HG03045 (cell line): ENCODE measurements at regions not wholly inside any gene's neighbourhood (a gene's known extent, or its start where the extent isn't known, plus 50 kb on each side); places are given as distances from the start of the nearest gene placed in this dataset.
"Not testable (repeated sequence)": the region's sequence is repeated elsewhere in the genome, so short reads cannot be mapped to it uniquely, and the experiment has no call there.

Source experiments
- ATAC-seq: cut with Tn5 transposase; IDR thresholded peaks from one replicate; pipeline ENCODE4 v1.9.1; 2021; ENCODE audit warnings: mild to moderate bottlenecking, moderate library complexity; ENCODE audit not compliant: unreplicated experiment

DNA sequence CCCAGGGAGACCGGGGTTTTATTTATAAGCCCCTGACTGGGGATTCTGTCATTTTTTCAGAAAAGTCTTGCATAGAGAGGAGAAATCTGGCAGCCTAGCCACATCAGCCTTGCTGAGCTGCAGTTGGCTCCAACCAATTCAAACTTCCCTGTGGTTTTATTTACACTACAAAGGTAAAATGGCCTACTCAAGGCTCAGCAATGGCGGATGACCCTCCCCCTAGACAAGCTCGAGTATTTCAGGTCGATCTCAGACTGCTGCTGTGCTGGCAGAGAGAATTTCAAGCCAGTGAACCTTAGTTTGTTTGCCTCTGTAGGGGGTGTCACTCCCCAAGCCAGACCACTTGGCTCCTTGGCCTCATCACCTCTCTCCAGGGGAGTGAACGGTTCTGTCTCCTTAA, 52.9 kb downstream of the CDY2A start:
- ATAC-seq = not testable (repeated sequence)

GRCh38 chrY:18085910-18086309, 60.3 kb downstream of the CDY2A start:
- not testable (repeated sequence) for ATAC-seq

DNA sequence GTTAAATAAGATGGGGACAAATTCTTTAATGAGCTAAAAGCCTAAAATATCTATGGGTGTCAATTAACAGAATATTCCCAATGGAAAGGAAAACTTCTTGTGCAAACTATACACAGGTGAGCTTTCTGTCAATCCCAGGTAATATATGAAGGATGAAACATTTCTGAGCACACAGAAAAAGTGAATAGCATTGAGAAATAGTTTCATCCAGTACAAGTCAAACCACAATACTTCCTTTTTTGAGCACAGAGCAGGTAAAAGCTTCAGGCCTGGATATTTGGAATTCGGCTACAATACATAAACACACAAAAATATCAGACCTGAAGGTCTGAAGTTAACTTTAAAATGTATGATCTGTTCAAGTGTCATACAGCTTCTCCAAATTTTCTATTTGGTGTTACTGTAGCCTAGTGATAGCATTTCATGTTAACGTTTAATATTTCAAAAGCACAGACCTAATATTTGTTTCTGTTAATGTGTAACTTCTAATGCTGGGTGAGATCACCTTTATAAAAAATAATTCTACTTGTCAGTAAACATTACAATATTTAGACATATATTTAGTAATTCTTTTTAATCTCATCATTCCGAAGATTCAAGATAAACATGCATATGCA, 60.9 kb downstream of the CDY2A start:
- ATAC-seq = not testable (repeated sequence)

- not testable (repeated sequence) for ATAC-seq
Measured at GRCh38 chrY:18087943-18088655, 62.5 kb downstream of the CDY2A start.

DNA sequence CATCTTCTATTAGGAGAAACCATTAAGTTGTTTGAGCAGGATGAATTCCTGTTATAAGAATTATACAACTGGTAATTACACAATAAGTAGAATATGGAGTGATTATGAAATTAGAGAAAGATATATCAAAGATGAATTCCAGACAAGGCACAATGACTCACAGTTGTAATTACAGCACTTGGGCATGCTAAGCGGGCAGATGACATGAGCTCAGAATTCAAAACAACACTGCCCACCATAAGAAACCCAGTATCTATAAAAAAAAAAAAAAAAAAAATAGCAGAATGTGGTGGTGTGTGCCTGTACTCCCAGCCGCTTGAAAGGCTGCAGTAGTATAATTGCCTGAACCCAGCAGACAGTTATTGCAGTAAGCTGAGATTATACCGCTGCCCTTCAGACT, 67.4 kb downstream of the CDY2A start:
- not testable (repeated sequence) for ATAC-seq

GRCh38 chrY:18105691-18106090, 80.1 kb downstream of the CDY2A start:
- ATAC-seq = not testable (repeated sequence)

GRCh38 chrY:18118388-18118787, 92.8 kb downstream of the CDY2A start:
- ATAC-seq = not testable (repeated sequence)

DNA sequence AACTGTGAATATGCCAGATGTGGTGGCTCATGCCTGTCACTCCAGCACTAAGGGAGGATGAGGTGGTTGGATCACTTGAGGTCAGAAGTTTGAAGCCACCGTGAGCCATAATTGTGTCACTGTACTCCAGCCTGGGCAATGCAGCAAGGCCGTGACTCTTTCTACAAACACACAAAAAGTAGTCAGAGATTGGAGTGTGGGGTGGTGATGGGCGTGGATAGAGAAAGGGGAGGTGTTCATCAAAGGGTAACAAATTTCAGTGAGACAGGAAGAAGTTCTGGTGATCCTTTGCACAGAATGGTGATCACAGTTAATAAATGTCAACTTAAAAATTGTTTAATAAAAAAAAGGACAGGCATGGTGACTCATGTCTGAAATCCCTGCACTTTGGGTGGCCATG, 112.1 kb downstream of the CDY2A start:
- not testable (repeated sequence) for ATAC-seq

GRCh38 chrY:18139311-18140007, 113.9 kb downstream of the CDY2A start:
- ATAC-seq = not testable (repeated sequence)

GRCh38 chrY:18146417-18146816, 120.8 kb downstream of the CDY2A start:
- ATAC-seq = not testable (repeated sequence)

DNA sequence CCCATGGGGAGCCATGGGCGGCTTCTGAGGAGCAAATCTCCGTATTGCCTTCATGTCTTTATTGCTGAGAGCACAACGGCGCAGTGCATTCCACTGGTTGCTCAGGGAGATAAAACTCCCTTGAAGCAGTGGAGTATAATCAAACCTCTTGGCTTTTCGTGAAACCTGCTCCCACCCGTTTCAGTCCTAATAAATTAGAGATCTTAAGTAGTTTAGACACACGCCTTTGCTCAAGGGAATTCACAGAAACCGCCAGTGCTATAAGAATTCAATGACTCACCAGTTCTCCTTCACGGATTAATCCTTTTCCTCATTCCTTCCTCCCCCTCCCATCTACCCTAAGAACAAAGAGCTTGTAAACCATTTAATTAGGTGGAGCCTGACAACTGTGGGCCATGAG, 127.0 kb downstream of the CDY2A start:
- not testable (repeated sequence) for ATAC-seq

- not testable (repeated sequence) for ATAC-seq
Measured at GRCh38 chrY:18165738-18166137, 140.2 kb downstream of the CDY2A start.

- ATAC-seq = not testable (repeated sequence)
Measured at GRCh38 chrY:18176118-18176517, 150.5 kb downstream of the CDY2A start.

- not testable (repeated sequence) for ATAC-seq
Measured at GRCh38 chrY:18188982-18189683, 163.5 kb downstream of the CDY2A start.

DNA sequence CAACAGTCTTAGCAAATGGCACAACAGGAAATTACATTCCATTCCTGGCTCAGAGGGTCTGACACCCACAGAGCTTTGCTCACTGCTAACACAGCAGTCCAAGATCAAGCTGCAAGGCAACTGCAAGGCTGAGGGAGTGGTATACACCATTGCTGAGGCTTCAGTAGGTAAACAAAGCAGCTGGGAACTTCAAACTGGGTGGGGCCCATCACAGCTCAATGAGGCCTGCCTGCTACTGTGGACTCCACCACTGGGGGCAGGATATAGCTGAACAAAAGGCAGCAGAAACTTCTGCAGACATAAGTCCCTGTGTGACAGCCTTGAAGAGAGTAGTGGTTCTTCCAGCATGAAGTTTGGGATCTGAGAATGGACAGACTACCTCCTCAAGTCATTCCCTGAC, 212.0 kb downstream of the CDY2A start:
- not testable (repeated sequence) for ATAC-seq

GRCh38 chrY:18262562-18262961, 237.0 kb downstream of the CDY2A start:
- not testable (repeated sequence) for ATAC-seq

- ATAC-seq = not testable (repeated sequence)
Measured at GRCh38 chrY:18271126-18271525, 245.5 kb downstream of the CDY2A start.

DNA sequence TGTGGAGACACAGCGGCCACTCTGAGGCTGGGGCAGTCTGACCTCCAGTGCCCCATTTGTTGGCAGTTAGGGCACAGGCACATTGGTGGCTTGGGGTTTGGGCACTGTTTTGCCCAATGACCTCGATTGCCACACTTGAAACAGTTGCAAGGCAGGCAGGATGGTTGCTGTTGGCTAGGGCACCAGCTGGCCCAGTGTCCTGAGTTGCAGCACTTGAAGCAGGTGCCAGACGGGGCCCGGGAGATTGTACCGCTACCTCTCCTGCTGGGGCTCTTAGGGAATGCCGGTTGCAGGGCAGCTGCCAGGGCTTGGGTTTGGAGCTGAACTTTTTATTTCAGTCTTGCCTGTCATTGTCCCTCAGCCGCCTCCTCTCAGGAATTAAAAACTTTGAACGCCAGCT, 252.2 kb upstream of the HSFY1 start:
- not testable (repeated sequence) for ATAC-seq

- not testable (repeated sequence) for ATAC-seq
Measured at GRCh38 chrY:18298461-18298860, 248.1 kb upstream of the HSFY1 start.

- not testable (repeated sequence) for ATAC-seq
Measured at GRCh38 chrY:18306344-18306743, 240.2 kb upstream of the HSFY1 start.

DNA sequence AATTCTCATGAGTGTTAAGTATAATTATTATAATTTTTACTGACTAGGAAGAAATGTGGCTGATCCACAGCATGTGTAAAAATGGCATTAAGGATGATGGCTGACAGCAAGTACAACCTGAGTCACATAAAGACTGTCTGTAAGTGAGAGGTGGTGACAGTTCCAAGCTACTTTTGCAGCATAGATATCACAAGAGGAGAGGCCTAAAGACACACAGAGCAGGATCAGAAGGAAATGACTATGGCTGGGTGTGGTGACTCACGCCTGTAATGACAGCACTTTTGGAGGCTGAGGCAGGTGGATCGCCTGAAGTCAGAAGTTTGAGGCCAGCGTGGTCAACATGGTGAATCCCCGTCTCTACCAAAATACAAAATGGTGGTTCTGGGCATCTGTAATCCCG, 234.7 kb upstream of the HSFY1 start:
- ATAC-seq = not testable (repeated sequence)
